ENCODE measurements at regions not wholly inside any gene's neighbourhood (a gene's known extent, or its start where the extent isn't known, plus 50 kb on each side); places are given as distances from the start of the nearest gene placed in this dataset.

GRCh38 chr2:151102226-151102625 is 159.4 kb downstream of the RBM43 start:
- TF ChIP-seq CTCF (IDR thresholded peaks at IDR 0.05): no peak
- H3K9me3 ChIP-seq: peaks cover 0 to 7% (median 0%) of the 10 kb centered on the region in 11 donors
- 70 to 74% methylated on average over 2 of the region's 2 CpGs for WGBS, 2 donors
- no peak for ATAC-seq
- no peak overlapping the region for H3K4me3 ChIP-seq
- no peak overlapping the region for H3K27ac ChIP-seq
- H3K27me3 ChIP-seq: no peaks in the 10 kb centered on the region
- no peaks in the 10 kb centered on the region for H3K36me3 ChIP-seq
- intact Hi-C loops (cut with DNase I): no loop called here
- no peak for DNase-seq
- no peaks in the 10 kb centered on the region for H3K4me1 ChIP-seq

- no peaks in the 10 kb centered on the region for H3K36me3 ChIP-seq
- DNase-seq: no peak
- no peaks in the 10 kb centered on the region for H3K27me3 ChIP-seq
- H3K27ac ChIP-seq: no peak overlapping the region
- ATAC-seq: no peak
- no peaks in the 10 kb centered on the region for H3K9me3 ChIP-seq
- no peak for TF ChIP-seq CTCF (IDR thresholded peaks at IDR 0.05)
- no peaks in the 10 kb centered on the region for H3K4me1 ChIP-seq
- intact Hi-C loops (cut with DNase I): no loop called here
- H3K4me3 ChIP-seq: no peak overlapping the region
These were observed 162.8 kb downstream of the RBM43 start for GRCh38 chr2:151098841-151099240.

GRCh38 chr2:151097895-151098294 is 163.8 kb downstream of the RBM43 start:
- Histone ChIP-seq H3K4me1 (no peaks in the 10 kb centered on the region), H3K27me3 (no peaks in the 10 kb centered on the region), H3K4me3 (no peak overlapping the region), H3K36me3 (no peaks in the 10 kb centered on the region), H3K27ac (no peak overlapping the region), H3K9me3 (no peaks in the 10 kb centered on the region)
- WGBS, 2 donors: 68 to 69% methylated on average over 4 of the region's 4 CpGs
- intact Hi-C loops (cut with DNase I): no loop called here
- ATAC-seq (no peak), DNase-seq (no peak)
- TF ChIP-seq CTCF (IDR thresholded peaks at IDR 0.05): no peak

GRCh38 chr2:151097128-151097527 is 164.5 kb downstream of the RBM43 start:
- DNase-seq (peak in 1 of 2 donors; percentile 5), ATAC-seq (peak in 1 of 8 donors; percentile 11)
- Histone ChIP-seq H3K27me3 (no peaks in the 10 kb centered on the region), H3K4me1 (no peaks in the 10 kb centered on the region), H3K9me3 (no peaks in the 10 kb centered on the region), H3K36me3 (no peaks in the 10 kb centered on the region), H3K4me3 (no peak overlapping the region), H3K27ac (no peak overlapping the region)
- TF ChIP-seq CTCF (IDR thresholded peaks at IDR 0.05): no peak
- intact Hi-C loops (cut with DNase I): no loop called here

GRCh38 chr2:151096235-151096634 is 165.4 kb downstream of the RBM43 start:
- intact Hi-C loops (cut with DNase I): no loop called here
- WGBS, 2 donors: 83 to 91% methylated on average over 3 of the region's 3 CpGs
- ATAC-seq: no peak

More at GRCh38 chr2:151096235-151096634, 165.4 kb downstream of the RBM43 start:
- no peak for TF ChIP-seq CTCF (IDR thresholded peaks at IDR 0.05)
- no peaks in the 10 kb centered on the region for H3K27me3 ChIP-seq
- H3K36me3 ChIP-seq: no peaks in the 10 kb centered on the region
- H3K27ac ChIP-seq: no peak overlapping the region
- no peak overlapping the region for H3K4me3 ChIP-seq
- no peaks in the 10 kb centered on the region for H3K4me1 ChIP-seq
- no peaks in the 10 kb centered on the region for H3K9me3 ChIP-seq
- no peak for DNase-seq

Measured in heart right ventricle (tissue), 16 donors.